WTC11 (cell line): ENCODE measurements at regions not wholly inside any gene's neighbourhood (a gene's known extent, or its start where the extent isn't known, plus 50 kb on each side); places are given as distances from the start of the nearest gene placed in this dataset.

Source experiments
- ATAC-seq: fragments of 200-7000 bp; cut with Tn5 transposase; 2 replicates; pipeline ENCODE4 v1.10.0; 2021; ENCODE audit warnings: mild to moderate bottlenecking, moderate library complexity
- CTCF ChIA-PET: fragments of 300-600 bp; sonication (Branson Sonifier 250); formaldehyde crosslinking; loops from one replicate; lab custom pipeline; 2021; ENCODE audit warnings: antibody characterized with exemption; lab: Charles Lee
- POLR2A ChIA-PET: fragments of 350-600 bp; sonication (Branson Sonifier 250); formaldehyde crosslinking; loops from one replicate; lab custom pipeline; 2021; ENCODE audit warnings: antibody characterized with exemption; lab: Charles Lee
- DNase-seq: peaks from one replicate; pipeline ENCODE4 v3.0.0; 2021; ENCODE audit warnings: low spot score
- H3K27ac Mint-ChIP-seq: 2 replicates; pipeline ENCODE4 v1.8.0; 2021; ENCODE audit warnings: mixed read lengths
- H3K27me3 Mint-ChIP-seq: 2 replicates; pipeline ENCODE4 v1.8.0; 2021; ENCODE audit warnings: low read depth, mild to moderate bottlenecking, moderate library complexity, mixed read lengths
- H3K36me3 Mint-ChIP-seq: 2 replicates; pipeline ENCODE4 v1.8.0; 2021; ENCODE audit warnings: mixed read lengths
- H3K4me1 Mint-ChIP-seq: 2 replicates; pipeline ENCODE4 v1.8.0; 2022; ENCODE audit warnings: mixed read lengths
- H3K4me3 Mint-ChIP-seq: 2 replicates; pipeline ENCODE4 v1.8.0; 2021; ENCODE audit warnings: mild to moderate bottlenecking, moderate library complexity, mixed read lengths
- H3K9me3 Mint-ChIP-seq: 2 replicates; pipeline ENCODE4 v1.8.0; 2021; ENCODE audit warnings: mixed read lengths
- CREB1 ChIP-seq: sonication (generic); formaldehyde crosslinking; IDR thresholded peaks from 2 replicates; pipeline ENCODE4 v1.8.0; 2023; ENCODE audit warnings: mild to moderate bottlenecking, missing genetic modification reagents
- CTCF ChIP-seq: fragments of 200-600 bp; IDR thresholded peaks from 2 replicates; pipeline ENCODE4 v1.8.0; 2022; ENCODE audit warnings: antibody characterized with exemption
- E2F4 ChIP-seq: sonication (generic); formaldehyde crosslinking; IDR thresholded peaks from 2 replicates; pipeline ENCODE4 v1.8.1; 2022; ENCODE audit warnings: low read depth, mild to moderate bottlenecking, moderate library complexity, missing genetic modification reagents, borderline replicate concordance
- ELF4 ChIP-seq: sonication (generic); formaldehyde crosslinking; IDR thresholded peaks from 2 replicates; pipeline ENCODE4 v1.8.1; 2022; ENCODE audit warnings: low read depth, mild to moderate bottlenecking, moderate library complexity, missing genetic modification reagents
- ESRRA ChIP-seq: sonication (generic); formaldehyde crosslinking; IDR thresholded peaks from 2 replicates; pipeline ENCODE4 v1.8.1; 2022; ENCODE audit warnings: mild to moderate bottlenecking, missing genetic modification reagents, borderline replicate concordance
- ETV6 ChIP-seq: sonication (generic); formaldehyde crosslinking; IDR thresholded peaks from 2 replicates; pipeline ENCODE4 v1.8.1; 2022; ENCODE audit warnings: mild to moderate bottlenecking, missing genetic modification reagents
- FOXJ3 ChIP-seq: sonication (generic); formaldehyde crosslinking; IDR thresholded peaks from 2 replicates; pipeline ENCODE4 v1.9.0; 2021; ENCODE audit warnings: missing genetic modification reagents, mild to moderate bottlenecking, borderline replicate concordance
- FOXP1 ChIP-seq: sonication (generic); formaldehyde crosslinking; IDR thresholded peaks from 2 replicates; pipeline ENCODE4 v1.8.0; 2022; ENCODE audit warnings: missing genetic modification reagents, mild to moderate bottlenecking, moderate library complexity, borderline replicate concordance
- GRHL2 ChIP-seq: fragments of 250-450 bp; sonication (Bioruptor Pico); IDR thresholded peaks from 2 replicates; pipeline ENCODE4 v1.8.0; 2022; ENCODE audit warnings: mild to moderate bottlenecking, moderate library complexity; ENCODE audit not compliant: insufficient replicate concordance, severe bottlenecking
- IRF1 ChIP-seq: sonication (generic); formaldehyde crosslinking; IDR thresholded peaks from 2 replicates; pipeline ENCODE4 v1.8.0; 2023; ENCODE audit warnings: missing genetic modification reagents
- JAZF1 ChIP-seq: fragments of 250-450 bp; sonication (Bioruptor Pico); IDR thresholded peaks from 2 replicates; pipeline ENCODE4 v1.9.0; 2021; ENCODE audit warnings: moderate library complexity, mild to moderate bottlenecking, inconsistent platforms
- MAX ChIP-seq: sonication (generic); formaldehyde crosslinking; IDR thresholded peaks from 2 replicates; pipeline ENCODE4 v1.8.0; 2022; ENCODE audit warnings: mild to moderate bottlenecking, missing genetic modification reagents
- MYBL2 ChIP-seq: sonication (generic); formaldehyde crosslinking; IDR thresholded peaks from 2 replicates; pipeline ENCODE4 v1.8.1; 2023; ENCODE audit warnings: mild to moderate bottlenecking, moderate library complexity, missing genetic modification reagents
- NR2C2 ChIP-seq: sonication (generic); formaldehyde crosslinking; IDR thresholded peaks from 2 replicates; pipeline ENCODE4 v1.8.0; 2022; ENCODE audit warnings: mild to moderate bottlenecking, missing genetic modification reagents
- NR3C1 ChIP-seq: sonication (generic); formaldehyde crosslinking; conservative IDR thresholded peaks from 2 replicates; pipeline ENCODE4 v1.8.1; 2023; ENCODE audit warnings: low read depth, mild to moderate bottlenecking, missing genetic modification reagents
- RELA ChIP-seq: sonication (generic); formaldehyde crosslinking; IDR thresholded peaks from 2 replicates; pipeline ENCODE4 v1.8.1; 2022; ENCODE audit warnings: missing genetic modification reagents, mild to moderate bottlenecking, borderline replicate concordance
- SMAD3 ChIP-seq: sonication (generic); formaldehyde crosslinking; IDR thresholded peaks from 2 replicates; pipeline ENCODE4 v1.8.0; 2022; ENCODE audit warnings: missing genetic modification reagents, mild to moderate bottlenecking, borderline replicate concordance
- TEAD4 ChIP-seq: sonication (generic); formaldehyde crosslinking; IDR thresholded peaks from 2 replicates; pipeline ENCODE4 v1.8.0; 2022; ENCODE audit warnings: mild to moderate bottlenecking, missing genetic modification reagents
- USF2 ChIP-seq: sonication (generic); formaldehyde crosslinking; IDR thresholded peaks from 2 replicates; pipeline ENCODE4 v1.8.1; 2023; ENCODE audit warnings: mild to moderate bottlenecking, missing genetic modification reagents, moderate library complexity
- ZNF281 ChIP-seq: sonication (generic); formaldehyde crosslinking; IDR thresholded peaks from 2 replicates; pipeline ENCODE4 v1.8.0; 2023; ENCODE audit warnings: mild to moderate bottlenecking, missing genetic modification reagents
- ZNF396 ChIP-seq: fragments of 250-450 bp; sonication (Bioruptor Pico); IDR thresholded peaks from 2 replicates; pipeline ENCODE4 v1.8.0; 2021; ENCODE audit warnings: mild to moderate bottlenecking, moderate library complexity, borderline replicate concordance

GRCh38 chrX:46208225-46208854 is 336.9 kb downstream of the ZNF674 start:
- Mint-ChIP-seq H3K36me3 (no peaks in the 10 kb centered on the region), H3K9me3 (no peaks in the 10 kb centered on the region), H3K27me3 (no peaks in the 10 kb centered on the region; the same call in 1 of the 2 replicates), H3K27ac (no peak overlapping the region), H3K4me1 (peaks cover 24% of the 10 kb centered on the region), H3K4me3 (no peak overlapping the region)
- POLR2A ChIA-PET, result no interaction called here
- no peak for DNase-seq
- CTCF ChIA-PET, result no interaction called here
- TF ChIP-seq USF2 (CRISPR knock-in tag) (no peak), FOXP1 (CRISPR knock-in tag) (no peak), TEAD4 (CRISPR knock-in tag) (no peak), JAZF1 (CRISPR knock-in tag) (no peak), ETV6 (CRISPR knock-in tag) (no peak), CTCF (no peak), E2F4 (CRISPR knock-in tag) (no peak), NR2C2 (CRISPR knock-in tag) (no peak), FOXJ3 (CRISPR knock-in tag) (no peak)
- no peak for ATAC-seq

GRCh38 chrX:46204721-46205422 is 340.3 kb downstream of the ZNF674 start:
- CTCF ChIA-PET, result no interaction called here
- H3K27me3 Mint-ChIP-seq, result no peaks in the 10 kb centered on the region
- ATAC-seq, result no peak
- TF ChIP-seq SMAD3 (no peak), IRF1 (CRISPR knock-in tag) (no peak), MAX (CRISPR knock-in tag) (no peak), CREB1 (CRISPR knock-in tag) (no peak), ZNF396 (CRISPR knock-in tag) (no peak), GRHL2 (no peak), E2F4 (CRISPR knock-in tag) (no peak), NR3C1 (no peak), ESRRA (CRISPR knock-in tag) (no peak), MYBL2 (CRISPR knock-in tag) (no peak), RELA (CRISPR knock-in tag) (no peak), ZNF281 (no peak), ELF4 (CRISPR knock-in tag) (no peak)
- no peak for DNase-seq
- H3K4me3 Mint-ChIP-seq, result no peak overlapping the region
- no peaks in the 10 kb centered on the region for H3K9me3 Mint-ChIP-seq
- H3K4me1 Mint-ChIP-seq, result peaks cover 30% of the 10 kb centered on the region
- POLR2A ChIA-PET, result interaction anchor here (1.1 kb wide), 1 partner anchor 11 kb away, joined by 3 read pairs; no protein-coding TSS in a partner anchor
- H3K36me3 Mint-ChIP-seq, result no peaks in the 10 kb centered on the region
- H3K27ac Mint-ChIP-seq, result no peak overlapping the region
